ENCODE measurements at regions not wholly inside any gene's neighbourhood (a gene's known extent, or its start where the extent isn't known, plus 50 kb on each side); places are given as distances from the start of the nearest gene placed in this dataset.

DNA sequence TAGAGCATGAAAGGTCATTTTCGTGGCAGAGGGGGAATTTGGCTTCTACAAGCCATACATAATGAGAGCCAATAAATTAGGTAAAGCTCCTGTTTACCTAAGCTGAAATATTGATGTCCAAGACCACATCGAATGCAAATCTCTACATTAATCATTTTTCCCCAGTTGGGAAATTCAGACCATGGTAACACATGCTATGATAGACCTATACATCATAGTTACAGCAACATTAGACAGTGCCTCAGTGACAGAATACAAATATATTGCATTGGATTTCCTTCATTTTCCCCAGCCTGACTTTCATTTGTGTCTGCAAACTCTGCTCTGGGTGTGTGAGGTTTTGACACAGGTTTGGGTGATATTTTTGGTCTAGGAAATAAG, 1079.7 kb upstream of the TENM4 start:
- TF ChIP-seq TOX (CRISPR knock-in tag; IDR thresholded peaks at IDR 0.05; ENCODE audit: borderline replicate concordance), result no peak
- no peak for TF ChIP-seq ZC3H10 (CRISPR knock-in tag; IDR thresholded peaks at IDR 0.05)
- no peak for TF ChIP-seq PATZ1 (CRISPR knock-in tag; IDR thresholded peaks at IDR 0.05; ENCODE audit: borderline replicate concordance)
- no peak for TF ChIP-seq SNAI2 (CRISPR knock-in tag; IDR thresholded peaks at IDR 0.05)
- no peak for TF ChIP-seq ZNF565 (CRISPR knock-in tag; conservative IDR thresholded peaks at IDR 0.05; ENCODE audit: low read depth)
- TF ChIP-seq ZFP30 (CRISPR knock-in tag; IDR thresholded peaks at IDR 0.05), result no peak
- TF ChIP-seq, protein P1, sequence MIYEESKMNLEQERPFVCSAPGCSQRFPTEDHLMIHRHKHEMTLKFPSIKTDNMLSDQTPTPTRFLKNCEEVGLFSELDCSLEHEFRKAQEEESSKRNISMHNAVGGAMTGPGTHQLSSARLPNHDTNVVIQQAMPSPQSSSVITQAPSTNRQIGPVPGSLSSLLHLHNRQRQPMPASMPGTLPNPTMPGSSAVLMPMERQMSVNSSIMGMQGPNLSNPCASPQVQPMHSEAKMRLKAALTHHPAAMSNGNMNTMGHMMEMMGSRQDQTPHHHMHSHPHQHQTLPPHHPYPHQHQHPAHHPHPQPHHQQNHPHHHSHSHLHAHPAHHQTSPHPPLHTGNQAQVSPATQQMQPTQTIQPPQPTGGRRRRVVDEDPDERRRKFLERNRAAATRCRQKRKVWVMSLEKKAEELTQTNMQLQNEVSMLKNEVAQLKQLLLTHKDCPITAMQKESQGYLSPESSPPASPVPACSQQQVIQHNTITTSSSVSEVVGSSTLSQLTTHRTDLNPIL (CRISPR knock-in tag; IDR thresholded peaks at IDR 0.05; ENCODE audit: low read depth), result no peak
- no peak for TF ChIP-seq BACH2 (CRISPR knock-in tag; IDR thresholded peaks at IDR 0.05; ENCODE audit: borderline replicate concordance)
- TF ChIP-seq, protein P2, sequence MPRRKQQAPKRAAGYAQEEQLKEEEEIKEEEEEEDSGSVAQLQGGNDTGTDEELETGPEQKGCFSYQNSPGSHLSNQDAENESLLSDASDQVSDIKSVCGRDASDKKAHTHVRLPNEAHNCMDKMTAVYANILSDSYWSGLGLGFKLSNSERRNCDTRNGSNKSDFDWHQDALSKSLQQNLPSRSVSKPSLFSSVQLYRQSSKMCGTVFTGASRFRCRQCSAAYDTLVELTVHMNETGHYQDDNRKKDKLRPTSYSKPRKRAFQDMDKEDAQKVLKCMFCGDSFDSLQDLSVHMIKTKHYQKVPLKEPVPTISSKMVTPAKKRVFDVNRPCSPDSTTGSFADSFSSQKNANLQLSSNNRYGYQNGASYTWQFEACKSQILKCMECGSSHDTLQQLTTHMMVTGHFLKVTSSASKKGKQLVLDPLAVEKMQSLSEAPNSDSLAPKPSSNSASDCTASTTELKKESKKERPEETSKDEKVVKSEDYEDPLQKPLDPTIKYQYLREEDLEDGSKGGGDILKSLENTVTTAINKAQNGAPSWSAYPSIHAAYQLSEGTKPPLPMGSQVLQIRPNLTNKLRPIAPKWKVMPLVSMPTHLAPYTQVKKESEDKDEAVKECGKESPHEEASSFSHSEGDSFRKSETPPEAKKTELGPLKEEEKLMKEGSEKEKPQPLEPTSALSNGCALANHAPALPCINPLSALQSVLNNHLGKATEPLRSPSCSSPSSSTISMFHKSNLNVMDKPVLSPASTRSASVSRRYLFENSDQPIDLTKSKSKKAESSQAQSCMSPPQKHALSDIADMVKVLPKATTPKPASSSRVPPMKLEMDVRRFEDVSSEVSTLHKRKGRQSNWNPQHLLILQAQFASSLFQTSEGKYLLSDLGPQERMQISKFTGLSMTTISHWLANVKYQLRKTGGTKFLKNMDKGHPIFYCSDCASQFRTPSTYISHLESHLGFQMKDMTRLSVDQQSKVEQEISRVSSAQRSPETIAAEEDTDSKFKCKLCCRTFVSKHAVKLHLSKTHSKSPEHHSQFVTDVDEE (CRISPR knock-in tag; IDR thresholded peaks at IDR 0.05), result no peak
- TF ChIP-seq ZNF70 (CRISPR knock-in tag; IDR thresholded peaks at IDR 0.05), result no peak
- TF ChIP-seq ZFP3 (CRISPR knock-in tag; IDR thresholded peaks at IDR 0.05), result no peak
- no peak for TF ChIP-seq TCF4 (CRISPR knock-in tag; IDR thresholded peaks at IDR 0.05; ENCODE audit: borderline replicate concordance)

Measured in SK-N-SH treated with all-trans-retinoic acid at 6 μM for 48 hours (cell line).